Small intestine (tissue), 7 donors: ENCODE measurements at regions not wholly inside any gene's neighbourhood (a gene's known extent, or its start where the extent isn't known, plus 50 kb on each side); places are given as distances from the start of the nearest gene placed in this dataset.
A peak's percentile ranks its signal among the peaks of the same experiment; 100 is the strongest.

Source experiments
- DNase-seq, 2 donors: peaks; one replicate each; pipeline versions ENCODE4 v3.0.0 to v3.0.0-alpha.2; 2013
- FAIRE-seq: peaks from 2 replicates; lab custom pipeline; 2012; peaks lifted over from hg19 to GRCh38; lab: Jason Lieb, UNC
- H3K27ac ChIP-seq, 3 donors: one replicate each; pipeline ENCODE4 v1.5.1; 2013; ENCODE audit warnings: low read length in 2 of 3, mild to moderate bottlenecking in 2 of 3, control low read depth in 1 of 3, inconsistent platforms in 1 of 3, low read depth in 1 of 3, moderate library complexity in 1 of 3
- H3K27me3 ChIP-seq, 3 donors: one replicate each; pipeline ENCODE4 v1.6.1; 2013; ENCODE audit warnings: low read length in 3 of 3, inconsistent platforms in 1 of 3; ENCODE audit not compliant: control insufficient read depth in 3 of 3, insufficient read depth in 3 of 3
- H3K36me3 ChIP-seq, 3 donors: one replicate each; pipeline ENCODE4 v1.6.1; 2013; ENCODE audit warnings: low read length in 3 of 3, inconsistent platforms in 1 of 3, low read depth in 1 of 3, mild to moderate bottlenecking in 1 of 3, moderate library complexity in 1 of 3; ENCODE audit not compliant: control insufficient read depth in 3 of 3, insufficient read depth in 2 of 3
- H3K4me1 ChIP-seq, 3 donors: one replicate each; pipeline ENCODE4 v1.6.1; 2013; ENCODE audit warnings: low read length in 2 of 3, inconsistent platforms in 1 of 3, low read depth in 1 of 3, mild to moderate bottlenecking in 1 of 3, moderate library complexity in 1 of 3; ENCODE audit not compliant: control insufficient read depth in 3 of 3, insufficient read depth in 2 of 3
- H3K4me3 ChIP-seq, 3 donors: one replicate each; pipeline ENCODE4 v1.5.1; 2013; ENCODE audit warnings: low read length in 3 of 3, control low read depth in 1 of 3, inconsistent platforms in 1 of 3, low read depth in 1 of 3, mild to moderate bottlenecking in 1 of 3, moderate library complexity in 1 of 3
- H3K9me3 ChIP-seq, 2 donors: one replicate each; pipeline ENCODE4 v1.6.1; 2013; ENCODE audit warnings: low read depth in 1 of 2, low read length in 1 of 2; ENCODE audit not compliant: control insufficient read depth in 2 of 2, insufficient read depth in 1 of 2
- WGBS, 3 donors: extraction: QIAGEN DNeasy Blood & Tissue Kit; methylation state at CpG; one replicate each; pipeline ENCODE4 v1.1.7; 2013; 5-methylcytosine and 5-hydroxymethylcytosine counted together
- donor health status: healthy with polysubstance abuse.
- donor health status: control.
- donor health status: control.
- donor health status: Bipolar disorder and iron deficiency.
- donor health status: healthy.

- Histone ChIP-seq H3K4me1 (no peaks in the 10 kb centered on the region), H3K9me3 (peaks cover 0 to 7% of the 10 kb centered on the region in 2 donors), H3K27ac (no peak overlapping the region), H3K27me3 (no peaks in the 10 kb centered on the region), H3K4me3 (no peak overlapping the region), H3K36me3 (peaks cover 0 to 13% (median 4%) of the 10 kb centered on the region in 3 donors)
- 80 to 88% (median 85%) methylated on average over 5 of the region's 5 CpGs for WGBS, 3 donors
- DNase-seq, result no peak
- FAIRE-seq, result no peak
Measured at GRCh38 chr9:129507805-129508204, 113.1 kb downstream of the C9orf50 start.

GRCh38 chr9:129506892-129507291 lies 114.0 kb downstream of the C9orf50 start:
- no peak for FAIRE-seq
- peaks cover 0 to 13% (median 4%) of the 10 kb centered on the region in 3 donors for H3K36me3 ChIP-seq
- H3K27me3 ChIP-seq, result no peaks in the 10 kb centered on the region
- H3K4me1 ChIP-seq, result no peaks in the 10 kb centered on the region
- H3K9me3 ChIP-seq, result peaks cover 0 to 5% of the 10 kb centered on the region in 2 donors
- H3K27ac ChIP-seq, result no peak overlapping the region
- no peak overlapping the region for H3K4me3 ChIP-seq
- peak in 1 of 2 donors; percentile 25 for DNase-seq
- 42 to 60% (median 59%) methylated on average over 6 of the region's 6 CpGs for WGBS, 3 donors

GRCh38 chr9:129506041-129506440 lies 114.9 kb downstream of the C9orf50 start:
- Histone ChIP-seq H3K9me3 (peaks cover 0 to 5% of the 10 kb centered on the region in 2 donors), H3K27me3 (no peaks in the 10 kb centered on the region), H3K4me3 (no peak overlapping the region), H3K4me1 (peaks cover 0 to 3% (median 0%) of the 10 kb centered on the region in 3 donors), H3K27ac (no peak overlapping the region), H3K36me3 (peaks cover 0 to 13% (median 4%) of the 10 kb centered on the region in 3 donors)
- FAIRE-seq (no peak), DNase-seq (no peak)
- 90 to 96% (median 94%) methylated on average over 13 of the region's 13 CpGs for WGBS, 3 donors

GRCh38 chr9:129505270-129505902 lies 115.5 kb downstream of the C9orf50 start:
- WGBS, 3 donors, result 84 to 93% (median 90%) methylated on average over 21 to 22 of the region's 22 CpGs
- DNase-seq (no peak), FAIRE-seq (no peak)
- no peak overlapping the region for H3K27ac ChIP-seq
- peaks cover 0 to 2% of the 10 kb centered on the region in 2 donors for H3K9me3 ChIP-seq
- H3K36me3 ChIP-seq, result peaks cover 0 to 13% (median 4%) of the 10 kb centered on the region in 3 donors
- H3K4me1 ChIP-seq, result peaks cover 0 to 10% (median 0%) of the 10 kb centered on the region in 3 donors
- H3K4me3 ChIP-seq, result no peak overlapping the region
- H3K27me3 ChIP-seq, result no peaks in the 10 kb centered on the region

- no peak for FAIRE-seq
- WGBS, 3 donors, result 59 to 73% (median 67%) methylated on average over 1 of the region's 1 CpG
- peak overlapping the region in 1 of 3 donors; percentile 32 for H3K27ac ChIP-seq
Measured at GRCh38 chr9:129504404-129504803, 116.5 kb downstream of the C9orf50 start.

GRCh38 chr9:129501771-129502319 lies 119.1 kb downstream of the C9orf50 start:
- no peak overlapping the region for H3K4me3 ChIP-seq
- peaks cover 0 to 22% (median 4%) of the 10 kb centered on the region in 3 donors for H3K36me3 ChIP-seq
- no peak for DNase-seq
- H3K4me1 ChIP-seq, result peaks cover 0 to 41% (median 0%) of the 10 kb centered on the region in 3 donors
- no peak for FAIRE-seq
- H3K9me3 ChIP-seq, result no peaks in the 10 kb centered on the region
- no peaks in the 10 kb centered on the region for H3K27me3 ChIP-seq
- H3K27ac ChIP-seq, result no peak overlapping the region
- 54 to 66% (median 64%) methylated on average over 4 of the region's 4 CpGs for WGBS, 3 donors

More at GRCh38 chr9:129504404-129504803, 116.5 kb downstream of the C9orf50 start:
- Histone ChIP-seq H3K4me3 (no peak overlapping the region), H3K9me3 (no peaks in the 10 kb centered on the region), H3K4me1 (peaks cover 0 to 20% (median 0%) of the 10 kb centered on the region in 3 donors), H3K27me3 (no peaks in the 10 kb centered on the region), H3K36me3 (peaks cover 0 to 16% (median 4%) of the 10 kb centered on the region in 3 donors)
- peak in 1 of 2 donors; percentile 21 for DNase-seq

GRCh38 chr9:129500863-129501770 lies 119.8 kb downstream of the C9orf50 start:
- no peaks in the 10 kb centered on the region for H3K27me3 ChIP-seq
- H3K27ac ChIP-seq, result peak overlapping the region in 1 of 3 donors; percentile 99
- DNase-seq, result no peak
- 78 to 82% (median 80%) methylated on average over 12 of the region's 12 CpGs for WGBS, 3 donors
- peaks cover 0 to 22% (median 4%) of the 10 kb centered on the region in 3 donors for H3K36me3 ChIP-seq
- peak overlapping the region in 1 of 3 donors; percentile 1 for H3K4me3 ChIP-seq
- no peaks in the 10 kb centered on the region for H3K9me3 ChIP-seq
- FAIRE-seq, result no peak
- peaks cover 0 to 45% (median 0%) of the 10 kb centered on the region in 3 donors for H3K4me1 ChIP-seq
